ENCODE measurements at regions not wholly inside any gene's neighbourhood (a gene's known extent, or its start where the extent isn't known, plus 50 kb on each side); places are given as distances from the start of the nearest gene placed in this dataset.

DNA sequence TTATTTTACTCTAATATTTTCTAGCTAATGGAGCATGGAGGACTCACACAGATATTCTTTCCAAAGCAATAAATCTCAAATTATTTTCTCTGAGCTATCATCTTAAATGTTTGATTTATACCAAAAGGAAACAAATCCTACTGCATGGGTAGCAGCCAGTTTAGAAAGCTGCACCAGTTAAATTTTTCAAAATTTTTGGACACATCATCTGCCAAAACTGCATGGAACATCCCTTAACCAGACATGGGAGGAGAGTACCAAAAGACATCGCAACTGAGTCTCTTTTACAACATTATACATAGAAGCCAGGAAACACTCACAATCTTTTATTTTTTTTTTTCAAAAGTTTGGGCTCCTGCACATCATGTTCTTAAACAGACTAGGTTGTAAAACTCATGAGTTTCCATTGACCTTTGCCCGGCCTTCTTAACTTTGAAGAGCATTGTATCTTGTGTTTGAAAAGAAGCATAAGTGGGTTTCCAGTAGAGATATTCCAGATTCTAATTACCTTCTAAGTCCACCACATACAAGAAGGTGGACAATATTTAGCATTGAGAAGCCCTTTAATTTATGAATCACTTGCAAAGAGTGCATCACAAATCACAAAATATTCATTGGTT is 87.7 kb upstream of the HMGCLL1 start:
- TF ChIP-seq EZH2 (IDR thresholded peaks at IDR 0.05; ENCODE audit: insufficient read depth, poor library complexity, severe bottlenecking) (no peak), EZH2phosphoT487 (IDR thresholded peaks at IDR 0.05; ENCODE audit: insufficient read depth, low read depth) (no peak)
